Lower leg skin (tissue), 4 donors: ENCODE measurements at regions not wholly inside any gene's neighbourhood (a gene's known extent, or its start where the extent isn't known, plus 50 kb on each side); places are given as distances from the start of the nearest gene placed in this dataset.
A peak's percentile ranks its signal among the peaks of the same experiment; 100 is the strongest.

Source experiments
- DNase-seq, 2 donors: peaks; one replicate each; pipeline ENCODE4 v3.0.0-alpha.2; 2019; ENCODE audit warnings: low spot score in 2 of 2
- H3K4me3 ChIP-seq: fragments of 200-600 bp; sonication (generic); 2 replicates; pipeline ENCODE4 v1.5.1; 2017; ENCODE audit warnings: mild to moderate bottlenecking, low read depth; ENCODE audit not compliant: poor library complexity, severe bottlenecking
- CTCF ChIP-seq, 3 donors: fragments of 450-650 bp; IDR thresholded peaks; one replicate each; pipeline ENCODE4 v1.5.1; 2016; ENCODE audit warnings: antibody characterized with exemption in 3 of 3, mild to moderate bottlenecking in 3 of 3, moderate library complexity in 2 of 3
- POLR2A ChIP-seq, 2 donors: fragments of 450-650 bp; IDR thresholded peaks; one replicate each; pipeline ENCODE4 v1.6.1; 2016 to 2017; ENCODE audit warnings: antibody characterized with exemption in 2 of 2, mild to moderate bottlenecking in 1 of 2, moderate library complexity in 1 of 2
- WGBS, 2 donors: methylation state at CpG; one replicate each; pipeline ENCODE4 v1.1.5; 2018; 5-methylcytosine and 5-hydroxymethylcytosine counted together
- intact Hi-C: fragments of 100-400 bp; cut with DNase I; formaldehyde crosslinking; loops from one replicate; pipeline ENCODE4 v1.15.0; 2023; ENCODE audit warnings: low total_unique reads

- WGBS, 2 donors: 31 to 62% methylated on average over 2 of the region's 2 CpGs
- no peak overlapping the region for H3K4me3 ChIP-seq
- intact Hi-C loops: no loop called here
- TF ChIP-seq CTCF (IDR thresholded peaks at IDR 0.05): no peak
- no peak for TF ChIP-seq POLR2A (IDR thresholded peaks at IDR 0.05)
- peak in 1 of 2 donors; percentile 31 for DNase-seq
Measured at GRCh38 chr1:78408810-78409209, 82.0 kb upstream of the PTGFR start.

GRCh38 chr1:78410643-78411042 is 80.1 kb upstream of the PTGFR start:
- 97% methylated on average over 2 of the region's 2 CpGs for WGBS, 2 donors
- intact Hi-C loops: no loop called here
- no peak for TF ChIP-seq CTCF (IDR thresholded peaks at IDR 0.05)
- no peak for TF ChIP-seq POLR2A (IDR thresholded peaks at IDR 0.05)
- no peak for DNase-seq
- H3K4me3 ChIP-seq: no peak overlapping the region

GRCh38 chr1:78411707-78412106 is 79.1 kb upstream of the PTGFR start:
- DNase-seq: no peak
- H3K4me3 ChIP-seq: no peak overlapping the region
- TF ChIP-seq POLR2A (IDR thresholded peaks at IDR 0.05) (no peak), CTCF (IDR thresholded peaks at IDR 0.05) (no peak)
- WGBS, 2 donors: 57 to 58% methylated on average over 3 of the region's 3 CpGs
- intact Hi-C loops: no loop called here

GRCh38 chr1:78415165-78415564 is 75.6 kb upstream of the PTGFR start:
- intact Hi-C loops: no loop called here
- DNase-seq: no peak
- TF ChIP-seq CTCF (IDR thresholded peaks at IDR 0.05) (no peak), POLR2A (IDR thresholded peaks at IDR 0.05) (no peak)
- 62 to 64% methylated on average over 1 of the region's 1 CpG for WGBS, 2 donors
- H3K4me3 ChIP-seq: no peak overlapping the region

- intact Hi-C loops: no loop called here
- WGBS, 2 donors: 25 to 33% methylated on average over 3 of the region's 3 CpGs
- H3K4me3 ChIP-seq: no peak overlapping the region
- DNase-seq: no peak
- TF ChIP-seq CTCF (IDR thresholded peaks at IDR 0.05) (no peak), POLR2A (IDR thresholded peaks at IDR 0.05) (no peak)
Measured at GRCh38 chr1:78419309-78419708, 71.5 kb upstream of the PTGFR start.

- 85 to 86% methylated on average over 3 of the region's 3 CpGs for WGBS, 2 donors
- no peak overlapping the region for H3K4me3 ChIP-seq
- DNase-seq: no peak
- TF ChIP-seq CTCF (IDR thresholded peaks at IDR 0.05): no peak
- TF ChIP-seq POLR2A (IDR thresholded peaks at IDR 0.05): no peak
- intact Hi-C loops: no loop called here
Measured at GRCh38 chr1:78420181-78420580, 70.6 kb upstream of the PTGFR start.
